Karpas-422 (cell line): ENCODE measurements at regions not wholly inside any gene's neighbourhood (a gene's known extent, or its start where the extent isn't known, plus 50 kb on each side); places are given as distances from the start of the nearest gene placed in this dataset.

Source experiments
- DNase-seq: peaks from one replicate; pipeline ENCODE4 v3.0.0-alpha.2; 2015
- H2AFZ ChIP-seq: fragments of 200-600 bp; sonication (generic); 2 replicates; pipeline ENCODE4 v1.6.1; 2014; ENCODE audit warnings: antibody characterized with exemption, low read length, mixed read lengths
- H3K27ac ChIP-seq: fragments of 200-600 bp; sonication (generic); 2 replicates; pipeline ENCODE4 v1.5.1; 2014; ENCODE audit warnings: mild to moderate bottlenecking, low read length, moderate library complexity
- H3K27me3 ChIP-seq: fragments of 200-600 bp; sonication (generic); 2 replicates; pipeline ENCODE4 v1.6.1; 2014; ENCODE audit warnings: low read length, mixed read lengths
- H3K36me3 ChIP-seq: fragments of 200-600 bp; sonication (generic); 2 replicates; pipeline ENCODE4 v1.6.1; 2014; ENCODE audit warnings: low read length, mixed read lengths; ENCODE audit not compliant: insufficient read depth
- H3K4me1 ChIP-seq: fragments of 200-600 bp; sonication (generic); 2 replicates; pipeline ENCODE4 v1.6.1; 2014; ENCODE audit warnings: mild to moderate bottlenecking, low read length, mixed read lengths
- H3K4me2 ChIP-seq: fragments of 200-600 bp; sonication (generic); 2 replicates; pipeline ENCODE4 v1.6.1; 2014; ENCODE audit warnings: low read length, low read depth, mild to moderate bottlenecking; ENCODE audit not compliant: poor library complexity, severe bottlenecking
- H3K4me3 ChIP-seq: fragments of 200-600 bp; sonication (generic); 2 replicates; pipeline ENCODE4 v1.5.1; 2014; ENCODE audit warnings: mild to moderate bottlenecking, antibody characterized with exemption, low read length, mixed read lengths
- H3K79me2 ChIP-seq: fragments of 200-600 bp; sonication (generic); 2 replicates; pipeline ENCODE4 v1.6.1; 2014; ENCODE audit warnings: mild to moderate bottlenecking, low read length, mixed read lengths
- H3K9ac ChIP-seq: fragments of 200-600 bp; sonication (generic); 2 replicates; pipeline ENCODE4 v1.6.0; 2014; ENCODE audit warnings: low read length
- H3K9me2 ChIP-seq: fragments of 200-600 bp; sonication (generic), shearing (Covaris generic); replicated peaks from 2 replicates; pipeline ENCODE4 v1.6.0; 2014; ENCODE audit warnings: mild to moderate bottlenecking, low read length, moderate library complexity; ENCODE audit not compliant: insufficient read depth
- H3K9me3 ChIP-seq: fragments of 300-700, 200-600 bp; sonication (generic); 2 replicates; pipeline ENCODE4 v1.6.1; 2014; ENCODE audit warnings: low read length, mixed read lengths
- H4K20me1 ChIP-seq: fragments of 200-600 bp; sonication (generic); 2 replicates; pipeline ENCODE4 v1.6.1; 2014; ENCODE audit warnings: mild to moderate bottlenecking, antibody characterized with exemption, low read length, low read depth; ENCODE audit not compliant: insufficient read depth

GRCh38 chr7:68414631-68415425 lies 1183.4 kb upstream of the AUTS2 start:
- Histone ChIP-seq H3K4me1 (no peaks in the 10 kb centered on the region), H4K20me1 (no peaks in the 10 kb centered on the region), H3K9ac (no peak overlapping the region), H3K36me3 (no peaks in the 10 kb centered on the region), H2AFZ (no peak overlapping the region), H3K4me3 (no peak overlapping the region), H3K27me3 (no peaks in the 10 kb centered on the region), H3K9me3 (peaks cover 4% of the 10 kb centered on the region; the same call in 1 of the 2 replicates), H3K9me2 (no peaks in the 10 kb centered on the region), H3K4me2 (no peak overlapping the region), H3K27ac (no peak overlapping the region), H3K79me2 (no peaks in the 10 kb centered on the region)
- DNase-seq = peak; percentile 41

- Histone ChIP-seq H3K4me3 (no peak overlapping the region), H3K4me2 (no peak overlapping the region), H3K4me1 (no peaks in the 10 kb centered on the region), H3K9ac (no peak overlapping the region), H4K20me1 (no peaks in the 10 kb centered on the region), H3K27me3 (no peaks in the 10 kb centered on the region), H3K9me3 (peaks cover 4% of the 10 kb centered on the region; the same call in 1 of the 2 replicates), H2AFZ (no peak overlapping the region), H3K79me2 (no peaks in the 10 kb centered on the region), H3K9me2 (no peaks in the 10 kb centered on the region), H3K36me3 (no peaks in the 10 kb centered on the region), H3K27ac (no peak overlapping the region)
- no peak for DNase-seq
Measured at GRCh38 chr7:68417002-68417401, 1181.3 kb upstream of the AUTS2 start.

- DNase-seq = peak; percentile 60
- H3K9me2 ChIP-seq = no peaks in the 10 kb centered on the region
- no peaks in the 10 kb centered on the region for H4K20me1 ChIP-seq
- H3K27ac ChIP-seq = no peak overlapping the region
- no peak overlapping the region for H3K4me2 ChIP-seq
- H3K4me3 ChIP-seq = no peak overlapping the region
- H3K4me1 ChIP-seq = no peaks in the 10 kb centered on the region
- H3K9ac ChIP-seq = no peak overlapping the region
- no peaks in the 10 kb centered on the region for H3K36me3 ChIP-seq
- no peaks in the 10 kb centered on the region for H3K79me2 ChIP-seq
- H3K9me3 ChIP-seq = peaks cover 4% of the 10 kb centered on the region; the same call in 1 of the 2 replicates
- H2AFZ ChIP-seq = no peak overlapping the region
- no peaks in the 10 kb centered on the region for H3K27me3 ChIP-seq
Measured at GRCh38 chr7:68417659-68418058, 1180.6 kb upstream of the AUTS2 start.

- H2AFZ ChIP-seq = no peak overlapping the region
- no peak overlapping the region for H3K27ac ChIP-seq
- no peak for DNase-seq
- H3K9me2 ChIP-seq = no peaks in the 10 kb centered on the region
- H3K79me2 ChIP-seq = no peaks in the 10 kb centered on the region
- peaks cover 4% of the 10 kb centered on the region; the same call in 1 of the 2 replicates for H3K9me3 ChIP-seq
- no peaks in the 10 kb centered on the region for H3K4me1 ChIP-seq
- no peaks in the 10 kb centered on the region for H3K27me3 ChIP-seq
- H3K4me3 ChIP-seq = no peak overlapping the region
- no peak overlapping the region for H3K9ac ChIP-seq
- H3K4me2 ChIP-seq = no peak overlapping the region
- H3K36me3 ChIP-seq = no peaks in the 10 kb centered on the region
- no peaks in the 10 kb centered on the region for H4K20me1 ChIP-seq
Measured at GRCh38 chr7:68420342-68421192, 1177.7 kb upstream of the AUTS2 start.

- Histone ChIP-seq H3K9me2 (no peaks in the 10 kb centered on the region), H3K36me3 (no peaks in the 10 kb centered on the region)
Measured at GRCh38 chr7:68421712-68422111, 1176.6 kb upstream of the AUTS2 start.

GRCh38 chr7:68422281-68422680 lies 1176.0 kb upstream of the AUTS2 start:
- Histone ChIP-seq H2AFZ (no peak overlapping the region), H3K27me3 (no peaks in the 10 kb centered on the region), H3K4me1 (no peaks in the 10 kb centered on the region), H3K4me2 (no peak overlapping the region), H3K9me3 (0 out of 2 replicates have a peak, but pooled peaks cover 4% of the 10 kb centered on the region), H3K36me3 (no peaks in the 10 kb centered on the region), H4K20me1 (no peaks in the 10 kb centered on the region), H3K9ac (no peak overlapping the region), H3K79me2 (no peaks in the 10 kb centered on the region), H3K9me2 (no peaks in the 10 kb centered on the region), H3K27ac (no peak overlapping the region), H3K4me3 (no peak overlapping the region)
- no peak for DNase-seq

More at GRCh38 chr7:68421712-68422111, 1176.6 kb upstream of the AUTS2 start:
- H3K9ac ChIP-seq = no peak overlapping the region
- H3K27me3 ChIP-seq = no peaks in the 10 kb centered on the region
- H3K79me2 ChIP-seq = no peaks in the 10 kb centered on the region
- H3K27ac ChIP-seq = no peak overlapping the region
- H3K9me3 ChIP-seq = 0 out of 2 replicates have a peak, but pooled peaks cover 4% of the 10 kb centered on the region
- DNase-seq = no peak
- no peaks in the 10 kb centered on the region for H3K4me1 ChIP-seq
- no peak overlapping the region for H3K4me3 ChIP-seq
- H3K4me2 ChIP-seq = no peak overlapping the region
- no peak overlapping the region for H2AFZ ChIP-seq
- no peaks in the 10 kb centered on the region for H4K20me1 ChIP-seq

GRCh38 chr7:68423356-68423755 lies 1174.9 kb upstream of the AUTS2 start:
- H3K4me1 ChIP-seq = no peaks in the 10 kb centered on the region
- H3K9me2 ChIP-seq = no peaks in the 10 kb centered on the region
- no peaks in the 10 kb centered on the region for H3K79me2 ChIP-seq
- no peaks in the 10 kb centered on the region for H3K9me3 ChIP-seq
- no peaks in the 10 kb centered on the region for H3K36me3 ChIP-seq
- H3K4me3 ChIP-seq = no peak overlapping the region
- DNase-seq = no peak
- no peak overlapping the region for H3K4me2 ChIP-seq
- H3K27me3 ChIP-seq = no peaks in the 10 kb centered on the region
- no peak overlapping the region for H2AFZ ChIP-seq
- H3K27ac ChIP-seq = no peak overlapping the region
- H4K20me1 ChIP-seq = no peaks in the 10 kb centered on the region
- H3K9ac ChIP-seq = no peak overlapping the region

GRCh38 chr7:68424658-68425297 lies 1173.5 kb upstream of the AUTS2 start:
- Histone ChIP-seq H3K36me3 (no peaks in the 10 kb centered on the region), H3K4me2 (no peak overlapping the region), H3K79me2 (no peaks in the 10 kb centered on the region), H3K9me3 (no peaks in the 10 kb centered on the region), H3K27ac (no peak overlapping the region), H3K27me3 (no peaks in the 10 kb centered on the region), H2AFZ (no peak overlapping the region), H4K20me1 (no peaks in the 10 kb centered on the region), H3K4me3 (no peak overlapping the region), H3K9ac (no peak overlapping the region), H3K4me1 (no peaks in the 10 kb centered on the region), H3K9me2 (no peaks in the 10 kb centered on the region)
- DNase-seq = no peak
